ENCODE measurements at regions not wholly inside any gene's neighbourhood (a gene's known extent, or its start where the extent isn't known, plus 50 kb on each side); places are given as distances from the start of the nearest gene placed in this dataset.

DNA sequence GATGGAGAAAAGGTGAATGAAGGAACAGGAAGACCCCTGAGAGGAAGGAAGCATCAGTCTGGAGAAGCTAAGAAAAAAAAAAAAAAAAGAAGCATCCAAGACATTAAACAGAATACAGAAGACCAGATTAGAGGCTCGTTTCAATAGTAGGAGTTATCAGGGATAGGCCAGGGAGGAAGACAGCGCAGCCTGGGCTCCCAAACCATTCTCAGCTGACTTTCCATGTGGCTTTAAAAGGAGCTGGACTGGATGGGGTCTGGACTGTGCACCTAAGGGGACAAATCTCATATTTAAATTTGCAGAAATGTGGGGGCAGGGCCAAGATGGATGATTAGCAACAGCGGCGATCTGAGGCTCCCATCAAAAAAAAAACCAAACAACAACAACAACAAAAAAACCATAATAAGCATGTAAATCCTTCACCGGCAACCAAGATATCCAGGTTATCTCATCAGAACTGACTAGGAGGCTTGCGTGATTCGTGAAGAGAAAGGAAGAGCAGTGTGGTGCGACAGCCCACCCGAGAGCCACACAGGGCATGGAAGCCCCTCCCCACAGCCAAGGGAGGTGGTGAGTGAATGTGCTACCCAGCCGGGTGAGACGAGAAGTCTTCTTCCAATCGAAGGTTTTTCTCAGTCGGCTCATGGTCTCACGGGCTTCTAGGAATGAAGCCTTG lies 114.9 kb upstream of the ADAMTS16 start:
- no CpG with 5 or more reads among the region's 14 CpGs for WGBS (ENCODE audit: extremely low coverage, insufficient read length, low lambda C conversion rate)
- H3K4me1 Mint-ChIP-seq, result peaks cover 2 to 3% of the 10 kb centered on the region in 2 experiments; a peak in 3 of 4 replicates
- no peak overlapping the region for H2AFZ ChIP-seq (ENCODE audit: low read length)

More for the DNA sequence above, 114.9 kb upstream of the ADAMTS16 start:
- Histone ChIP-seq H2BK15ac (ENCODE audit: low read depth, low read length) (no peak overlapping the region), H2BK12ac (ENCODE audit: insufficient read length, low read depth, low read length) (no peak overlapping the region), H3T11ph (ENCODE audit: low read length) (no peak overlapping the region), H3K23me2 (ENCODE audit: insufficient read length, low read depth, low read length, poor library complexity, severe bottlenecking) (no peaks in the 10 kb centered on the region), H3K23ac (ENCODE audit: insufficient read length, low read depth, low read length) (no peak overlapping the region), H3K79me1 (ENCODE audit: insufficient read depth, low read depth, low read length, poor library complexity, severe bottlenecking) (no peaks in the 10 kb centered on the region), H4K8ac (replicated peaks; ENCODE audit: insufficient read length, low read depth, low read length) (no peak overlapping the region), H3K4me1 (ENCODE audit: insufficient read depth, low read length) (no peaks in the 10 kb centered on the region), H3K9me3 (ENCODE audit: control insufficient read depth, low read depth, low read length) (no peaks in the 10 kb centered on the region), H2AK5ac (ENCODE audit: insufficient read length, low read length) (no peak overlapping the region), H4K20me1 (ENCODE audit: control insufficient read depth, insufficient read depth, insufficient read length) (no peaks in the 10 kb centered on the region), H4K5ac (ENCODE audit: insufficient read length, low read depth, low read length) (no peak overlapping the region), H3K56ac (ENCODE audit: insufficient read length, low read depth, low read length) (no peak overlapping the region), H2BK20ac (ENCODE audit: low read depth, low read length, poor library complexity, severe bottlenecking) (no peak overlapping the region), H2BK120ac (ENCODE audit: low read depth, low read length, poor library complexity, severe bottlenecking) (no peak overlapping the region), H3K27me3 (ENCODE audit: insufficient read depth, low read length) (no peaks in the 10 kb centered on the region), H3K4me2 (ENCODE audit: insufficient read depth, insufficient read length, low read length) (no peak overlapping the region), H4K91ac (ENCODE audit: insufficient read length, low read depth, low read length) (no peak overlapping the region), H3K9ac (ENCODE audit: extremely low read depth, insufficient read length, low read length) (no peak overlapping the region), H3K18ac (ENCODE audit: insufficient read length, low read depth, low read length) (no peak overlapping the region), H3K79me2 (ENCODE audit: insufficient read depth, low read length) (no peaks in the 10 kb centered on the region), H3K14ac (ENCODE audit: insufficient read depth, low read length) (no peak overlapping the region), H2BK5ac (ENCODE audit: insufficient read length, low read length) (no peak overlapping the region), H3K4ac (ENCODE audit: low read depth, low read length) (no peak overlapping the region), H3K27ac (ENCODE audit: insufficient read length, low read depth, low read length) (no peak overlapping the region)
- TF ChIP-seq, protein P1, sequence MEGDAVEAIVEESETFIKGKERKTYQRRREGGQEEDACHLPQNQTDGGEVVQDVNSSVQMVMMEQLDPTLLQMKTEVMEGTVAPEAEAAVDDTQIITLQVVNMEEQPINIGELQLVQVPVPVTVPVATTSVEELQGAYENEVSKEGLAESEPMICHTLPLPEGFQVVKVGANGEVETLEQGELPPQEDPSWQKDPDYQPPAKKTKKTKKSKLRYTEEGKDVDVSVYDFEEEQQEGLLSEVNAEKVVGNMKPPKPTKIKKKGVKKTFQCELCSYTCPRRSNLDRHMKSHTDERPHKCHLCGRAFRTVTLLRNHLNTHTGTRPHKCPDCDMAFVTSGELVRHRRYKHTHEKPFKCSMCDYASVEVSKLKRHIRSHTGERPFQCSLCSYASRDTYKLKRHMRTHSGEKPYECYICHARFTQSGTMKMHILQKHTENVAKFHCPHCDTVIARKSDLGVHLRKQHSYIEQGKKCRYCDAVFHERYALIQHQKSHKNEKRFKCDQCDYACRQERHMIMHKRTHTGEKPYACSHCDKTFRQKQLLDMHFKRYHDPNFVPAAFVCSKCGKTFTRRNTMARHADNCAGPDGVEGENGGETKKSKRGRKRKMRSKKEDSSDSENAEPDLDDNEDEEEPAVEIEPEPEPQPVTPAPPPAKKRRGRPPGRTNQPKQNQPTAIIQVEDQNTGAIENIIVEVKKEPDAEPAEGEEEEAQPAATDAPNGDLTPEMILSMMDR (conservative IDR thresholded peaks at IDR 0.05), result no peak
- Mint-ChIP-seq H3K4me3 (no peak overlapping the region), H3K27me3 (ENCODE audit: low read depth) (no peaks in the 10 kb centered on the region), H3K9me3 (no peaks in the 10 kb centered on the region), H3K36me3 (ENCODE audit: insufficient read depth in 1 of 3, low read depth in 3 of 3) (no peaks in the 10 kb centered on the region), H3K27ac (no peak overlapping the region)
- no peak for DNase-seq

Data from H9 (cell line).